ENCODE measurements at regions not wholly inside any gene's neighbourhood (a gene's known extent, or its start where the extent isn't known, plus 50 kb on each side); places are given as distances from the start of the nearest gene placed in this dataset.

GRCh38 chr4:100929758-100930157 is 411.9 kb upstream of the EMCN start:
- TF ChIP-seq CTCF (conservative IDR thresholded peaks at IDR 0.05; ENCODE audit: low read depth, low read length) (no peak), EZH2phosphoT487 (IDR thresholded peaks at IDR 0.05; ENCODE audit: borderline replicate concordance, low read length) (no peak), EZH2 (IDR thresholded peaks at IDR 0.05; ENCODE audit: low read length, unreplicated experiment) (no peak)
